OCI-LY1 (cell line): ENCODE measurements at regions not wholly inside any gene's neighbourhood (a gene's known extent, or its start where the extent isn't known, plus 50 kb on each side); places are given as distances from the start of the nearest gene placed in this dataset.

Experiments
- CTCF ChIP-seq: fragments of 200-600 bp; sonication (generic), shearing (Covaris generic); IDR thresholded peaks from 2 replicates; pipeline ENCODE4 v1.5.1; 2017; ENCODE audit warnings: mild to moderate bottlenecking, antibody characterized with exemption, low read length, moderate library complexity, mixed read lengths
- EZH2 ChIP-seq: fragments of 200-600 bp; sonication (generic), shearing (Covaris generic); IDR thresholded peaks from 2 replicates; pipeline ENCODE4 v1.8.0; 2017; ENCODE audit warnings: borderline replicate concordance, mixed run types, mild to moderate bottlenecking, antibody characterized with exemption, low read length, moderate library complexity, mixed read lengths

GRCh38 chr5:42242881-42243485 is 180.3 kb upstream of the GHR start:
- TF ChIP-seq EZH2 (no peak), CTCF (no peak)
